ENCODE measurements at regions not wholly inside any gene's neighbourhood (a gene's known extent, or its start where the extent isn't known, plus 50 kb on each side); places are given as distances from the start of the nearest gene placed in this dataset.

GRCh38 chr3:191695815-191696153, 234.8 kb downstream of the PYDC2 start:
- TF ChIP-seq, protein P1, sequence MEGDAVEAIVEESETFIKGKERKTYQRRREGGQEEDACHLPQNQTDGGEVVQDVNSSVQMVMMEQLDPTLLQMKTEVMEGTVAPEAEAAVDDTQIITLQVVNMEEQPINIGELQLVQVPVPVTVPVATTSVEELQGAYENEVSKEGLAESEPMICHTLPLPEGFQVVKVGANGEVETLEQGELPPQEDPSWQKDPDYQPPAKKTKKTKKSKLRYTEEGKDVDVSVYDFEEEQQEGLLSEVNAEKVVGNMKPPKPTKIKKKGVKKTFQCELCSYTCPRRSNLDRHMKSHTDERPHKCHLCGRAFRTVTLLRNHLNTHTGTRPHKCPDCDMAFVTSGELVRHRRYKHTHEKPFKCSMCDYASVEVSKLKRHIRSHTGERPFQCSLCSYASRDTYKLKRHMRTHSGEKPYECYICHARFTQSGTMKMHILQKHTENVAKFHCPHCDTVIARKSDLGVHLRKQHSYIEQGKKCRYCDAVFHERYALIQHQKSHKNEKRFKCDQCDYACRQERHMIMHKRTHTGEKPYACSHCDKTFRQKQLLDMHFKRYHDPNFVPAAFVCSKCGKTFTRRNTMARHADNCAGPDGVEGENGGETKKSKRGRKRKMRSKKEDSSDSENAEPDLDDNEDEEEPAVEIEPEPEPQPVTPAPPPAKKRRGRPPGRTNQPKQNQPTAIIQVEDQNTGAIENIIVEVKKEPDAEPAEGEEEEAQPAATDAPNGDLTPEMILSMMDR (IDR thresholded peaks at IDR 0.05; ENCODE audit: insufficient read depth, low read length), result no peak
- TF ChIP-seq GABPA (IDR thresholded peaks at IDR 0.05; ENCODE audit: low read depth), result no peak
